ENCODE measurements at regions not wholly inside any gene's neighbourhood (a gene's known extent, or its start where the extent isn't known, plus 50 kb on each side); places are given as distances from the start of the nearest gene placed in this dataset.

GRCh38 chr1:91200675-91201074 is 178.8 kb upstream of the ZNF644 start:
- TF ChIP-seq CTCF (conservative IDR thresholded peaks at IDR 0.05) = no peak
- no peak for TF ChIP-seq EZH2 (IDR thresholded peaks at IDR 0.05; ENCODE audit: low read depth)

Measured in PC-9 (cell line).